Transverse colon (tissue), 4 donors: ENCODE measurements at regions not wholly inside any gene's neighbourhood (a gene's known extent, or its start where the extent isn't known, plus 50 kb on each side); places are given as distances from the start of the nearest gene placed in this dataset.

Source experiments
- CTCF ChIP-seq, 5 experiments: fragments of 200-600 bp in 3 of 5; fragments of 450-650 bp in 2 of 5; sonication (generic) in 3 of 5; IDR thresholded peaks; 1 replicate in 2 of 5; 2 replicates in 3 of 5; pipeline ENCODE4 v1.5.1; 2016 to 2017; ENCODE audit warnings: antibody characterized with exemption in 5 of 5, inconsistent platforms in 3 of 5, mild to moderate bottlenecking in 2 of 5, moderate library complexity in 1 of 5
- EP300 ChIP-seq: sonication (generic); formaldehyde crosslinking; IDR thresholded peaks from one replicate; pipeline ENCODE4 v1.6.1; 2017; ENCODE audit warnings: antibody characterized with exemption, low read depth
- POLR2A ChIP-seq: fragments of 450-650 bp; IDR thresholded peaks from one replicate; pipeline ENCODE4 v1.6.1; 2016; ENCODE audit warnings: antibody characterized with exemption, mild to moderate bottlenecking, moderate library complexity
- POLR2AphosphoS5 ChIP-seq, 3 donors: sonication (generic); formaldehyde crosslinking; IDR thresholded peaks; one replicate each; pipeline ENCODE4 v1.6.1; 2016; ENCODE audit warnings: antibody characterized with exemption in 3 of 3

DNA sequence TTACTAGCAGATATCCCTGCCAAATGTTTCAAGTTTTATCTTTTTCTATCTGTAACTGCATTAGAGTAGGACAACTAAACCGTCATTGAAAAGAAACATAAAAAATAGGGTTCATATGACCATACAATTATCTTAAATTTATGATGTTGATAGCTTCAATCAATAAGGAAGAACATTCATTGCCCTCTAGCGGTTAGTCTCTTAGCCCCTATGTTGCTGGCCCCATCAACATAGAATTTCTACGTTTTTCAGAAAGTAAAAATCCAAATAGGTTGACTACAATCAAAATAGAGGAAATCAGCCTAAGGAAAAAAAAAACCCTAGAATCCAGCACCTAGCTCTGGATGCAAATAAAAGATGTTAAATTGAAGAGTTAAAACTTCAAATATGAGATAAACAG lies 225.1 kb upstream of the ITM2A start:
- TF ChIP-seq CTCF (IDR thresholded peaks at IDR 0.05) (no peak), POLR2A (no peak), POLR2AphosphoS5 (IDR thresholded peaks at IDR 0.05) (no peak), EP300 (no peak)
